ENCODE measurements at regions not wholly inside any gene's neighbourhood (a gene's known extent, or its start where the extent isn't known, plus 50 kb on each side); places are given as distances from the start of the nearest gene placed in this dataset.
"Not testable (repeated sequence)": the region's sequence is repeated elsewhere in the genome, so short reads cannot be mapped to it uniquely, and the experiment has no call there.

- H3K4me3 ChIP-seq; H3K36me3 ChIP-seq (ENCODE audit: control insufficient read depth in 2 of 2, insufficient read depth in 2 of 2, low read length in 1 of 2); H3K9ac ChIP-seq (ENCODE audit: control insufficient read depth, insufficient read depth, low read length); DNase-seq (ENCODE audit: low read depth, low spot score); CTCF ChIA-PET; FAIRE-seq; BruUV-seq (replicated peaks); ATAC-seq; intact Hi-C loops (cut with micrococcal nuclease; ENCODE audit: unreplicated experiment); POLR2A ChIA-PET; SMC1A ChIA-PET (ENCODE audit: uncharacterized antibody, unreplicated experiment); H3K4me2 ChIP-seq (ENCODE audit: control insufficient read depth, insufficient read depth); H3K79me2 ChIP-seq (ENCODE audit: control insufficient read depth, insufficient read depth, low read length); RAD21 ChIA-PET (ENCODE audit: unreplicated experiment); H3K4me1 ChIP-seq (ENCODE audit: control insufficient read depth, insufficient read depth, low read length); H3K27ac ChIP-seq (ENCODE audit: control insufficient read depth, insufficient read depth); H2AFZ ChIP-seq (ENCODE audit: control insufficient read depth, low read depth, low read length); in situ Hi-C loops (cut with MboI); H3K9me3 ChIP-seq (replicated peaks; ENCODE audit: control insufficient read depth, insufficient read depth, low read length); H4K20me1 ChIP-seq (ENCODE audit: control insufficient read depth, insufficient read depth); H3K27me3 ChIP-seq (replicated peaks in 1 of 2; ENCODE audit: control insufficient read depth in 2 of 2, insufficient read depth in 2 of 2, low read length in 1 of 2): not testable (repeated sequence)
- 65% methylated on average over 4 of the region's 5 CpGs for WGBS (ENCODE audit: insufficient coverage, insufficient replicate concordance, low lambda C conversion rate, missing lambda C conversion rate)
Measured at GRCh38 chr6:82475106-82475505, 111.5 kb downstream of the TPBG start.

GRCh38 chr6:82484001-82484400 lies 120.4 kb downstream of the TPBG start:
- CTCF ChIA-PET: interaction anchor here (0.6 kb wide), 1 partner anchor 160 kb away, joined by 3 read pairs; no protein-coding TSS in a partner anchor
- Histone ChIP-seq H3K79me2 (ENCODE audit: control insufficient read depth, insufficient read depth, low read length) (no peaks in the 10 kb centered on the region), H3K27me3 (replicated peaks in 1 of 2; ENCODE audit: control insufficient read depth in 2 of 2, insufficient read depth in 2 of 2, low read length in 1 of 2) (no peaks in the 10 kb centered on the region), H3K9me3 (replicated peaks; ENCODE audit: control insufficient read depth, insufficient read depth, low read length) (no peaks in the 10 kb centered on the region; the same call in 2 of the 3 replicates), H3K27ac (ENCODE audit: control insufficient read depth, insufficient read depth) (no peak overlapping the region), H3K36me3 (ENCODE audit: control insufficient read depth in 2 of 2, insufficient read depth in 2 of 2, low read length in 1 of 2) (no peaks in the 10 kb centered on the region), H3K4me2 (ENCODE audit: control insufficient read depth, insufficient read depth) (no peak overlapping the region), H3K9ac (ENCODE audit: control insufficient read depth, insufficient read depth, low read length) (no peak overlapping the region), H4K20me1 (ENCODE audit: control insufficient read depth, insufficient read depth) (no peaks in the 10 kb centered on the region), H3K4me1 (ENCODE audit: control insufficient read depth, insufficient read depth, low read length) (no peaks in the 10 kb centered on the region), H3K4me3 (no peak overlapping the region), H2AFZ (ENCODE audit: control insufficient read depth, low read depth, low read length) (no peak overlapping the region)
- no peak for ATAC-seq
- no TSS peak for BruUV-seq (replicated peaks)
- in situ Hi-C loops (cut with MboI) (no loop called here), intact Hi-C loops (cut with micrococcal nuclease; ENCODE audit: unreplicated experiment) (no loop called here)
- SMC1A ChIA-PET (ENCODE audit: uncharacterized antibody, unreplicated experiment): no interaction called here
- WGBS (ENCODE audit: insufficient coverage, insufficient replicate concordance, low lambda C conversion rate, missing lambda C conversion rate): 56% methylated on average over 3 of the region's 3 CpGs
- RAD21 ChIA-PET (ENCODE audit: unreplicated experiment): no interaction called here
- DNase-seq (ENCODE audit: low read depth, low spot score): no peak
- POLR2A ChIA-PET: no interaction called here
- FAIRE-seq: no peak
- TF ChIP-seq RAD21 (IDR thresholded peaks at IDR 0.05; ENCODE audit: insufficient read depth, low read depth, low read length) (no peak), NR2C1 (IDR thresholded peaks at IDR 0.05) (no peak), USF1 (IDR thresholded peaks at IDR 0.05; ENCODE audit: borderline replicate concordance, extremely low read length, insufficient read depth, low read depth, low read length) (no peak), PML (IDR thresholded peaks at IDR 0.05; ENCODE audit: low read length) (no peak), MTA2 (IDR thresholded peaks at IDR 0.05; ENCODE audit: low read depth) (no peak), CUX1 (IDR thresholded peaks at IDR 0.05; ENCODE audit: insufficient replicate concordance, low read depth, low read length) (no peak), CEBPZ (IDR thresholded peaks at IDR 0.05; ENCODE audit: low read depth, low read length) (no peak), NBN (IDR thresholded peaks at IDR 0.05) (no peak)
